NCI-H82 treated with DMSO at 0.1 percent for 48 hours (cell line): ENCODE measurements at regions not wholly inside any gene's neighbourhood (a gene's known extent, or its start where the extent isn't known, plus 50 kb on each side); places are given as distances from the start of the nearest gene placed in this dataset.

ENCODE experiments used
- DNase-seq: peaks from one replicate; lab custom pipeline; 2025; ENCODE audit not compliant: unreplicated experiment; lab: John Stamatoyannopoulos, UW

- DNase-seq = no peak
Measured at GRCh38 chr2:51483720-51484119, 451.8 kb upstream of the NRXN1 start.

- DNase-seq = no peak
Measured at GRCh38 chr2:51472783-51473182, 440.9 kb upstream of the NRXN1 start.

- DNase-seq = no peak
Measured at GRCh38 chr2:51472300-51472699, 440.4 kb upstream of the NRXN1 start.

GRCh38 chr2:51469102-51469501 lies 437.2 kb upstream of the NRXN1 start:
- DNase-seq = no peak

GRCh38 chr2:51465326-51465725 lies 433.4 kb upstream of the NRXN1 start:
- no peak for DNase-seq

- no peak for DNase-seq
Measured at GRCh38 chr2:51454177-51454576, 422.2 kb upstream of the NRXN1 start.

GRCh38 chr2:51448911-51449310 lies 417.0 kb upstream of the NRXN1 start:
- no peak for DNase-seq

- no peak for DNase-seq
Measured at GRCh38 chr2:51441786-51442185, 409.9 kb upstream of the NRXN1 start.

- no peak for DNase-seq
Measured at GRCh38 chr2:51424418-51424817, 392.5 kb upstream of the NRXN1 start.

- DNase-seq = no peak
Measured at GRCh38 chr2:51420511-51420910, 388.6 kb upstream of the NRXN1 start.

- no peak for DNase-seq
Measured at GRCh38 chr2:51413726-51414125, 381.8 kb upstream of the NRXN1 start.

GRCh38 chr2:51410331-51410730 lies 378.4 kb upstream of the NRXN1 start:
- DNase-seq = no peak

GRCh38 chr2:51409920-51410319 lies 378.0 kb upstream of the NRXN1 start:
- DNase-seq = no peak

- no peak for DNase-seq
Measured at GRCh38 chr2:51404226-51404625, 372.3 kb upstream of the NRXN1 start.

GRCh38 chr2:51401546-51401945 lies 369.6 kb upstream of the NRXN1 start:
- no peak for DNase-seq

- DNase-seq = no peak
Measured at GRCh38 chr2:51387235-51387634, 355.3 kb upstream of the NRXN1 start.

GRCh38 chr2:51379997-51380396 lies 348.1 kb upstream of the NRXN1 start:
- DNase-seq = no peak

GRCh38 chr2:51368250-51368649 lies 336.3 kb upstream of the NRXN1 start:
- DNase-seq = peak; percentile 65

- DNase-seq = no peak
Measured at GRCh38 chr2:51350100-51350499, 318.2 kb upstream of the NRXN1 start.

GRCh38 chr2:51344886-51345285 lies 313.0 kb upstream of the NRXN1 start:
- no peak for DNase-seq

GRCh38 chr2:51335087-51336058 lies 303.4 kb upstream of the NRXN1 start:
- no peak for DNase-seq

- DNase-seq = no peak
Measured at GRCh38 chr2:51329512-51329911, 297.6 kb upstream of the NRXN1 start.

- no peak for DNase-seq
Measured at GRCh38 chr2:51324051-51324450, 292.1 kb upstream of the NRXN1 start.
